ENCODE measurements at regions not wholly inside any gene's neighbourhood (a gene's known extent, or its start where the extent isn't known, plus 50 kb on each side); places are given as distances from the start of the nearest gene placed in this dataset.

- no peaks in the 10 kb centered on the region for H3K27me3 Mint-ChIP-seq
- intact Hi-C loops (cut with DNase I, micrococcal nuclease), result no loop called here
- Histone ChIP-seq H3K27ac (ENCODE audit: low read depth in 1 of 2, low read length in 2 of 2) (no peak overlapping the region), H3K9me3 (ENCODE audit: control insufficient read depth in 1 of 2, insufficient read depth in 1 of 2, low read length in 2 of 2) (no peaks in the 10 kb centered on the region), H3K27me3 (ENCODE audit: control insufficient read depth in 1 of 2, insufficient read depth in 2 of 2, low read length in 2 of 2) (no peaks in the 10 kb centered on the region), H3K4me1 (ENCODE audit: insufficient read depth, low read length) (peaks cover 9% of the 10 kb centered on the region), H3K36me3 (ENCODE audit: insufficient read depth, low read length) (no peaks in the 10 kb centered on the region), H3K4me3 (ENCODE audit: low read length) (no peak overlapping the region)
- no peak overlapping the region for H3K27ac Mint-ChIP-seq
- TF ChIP-seq, protein P1, sequence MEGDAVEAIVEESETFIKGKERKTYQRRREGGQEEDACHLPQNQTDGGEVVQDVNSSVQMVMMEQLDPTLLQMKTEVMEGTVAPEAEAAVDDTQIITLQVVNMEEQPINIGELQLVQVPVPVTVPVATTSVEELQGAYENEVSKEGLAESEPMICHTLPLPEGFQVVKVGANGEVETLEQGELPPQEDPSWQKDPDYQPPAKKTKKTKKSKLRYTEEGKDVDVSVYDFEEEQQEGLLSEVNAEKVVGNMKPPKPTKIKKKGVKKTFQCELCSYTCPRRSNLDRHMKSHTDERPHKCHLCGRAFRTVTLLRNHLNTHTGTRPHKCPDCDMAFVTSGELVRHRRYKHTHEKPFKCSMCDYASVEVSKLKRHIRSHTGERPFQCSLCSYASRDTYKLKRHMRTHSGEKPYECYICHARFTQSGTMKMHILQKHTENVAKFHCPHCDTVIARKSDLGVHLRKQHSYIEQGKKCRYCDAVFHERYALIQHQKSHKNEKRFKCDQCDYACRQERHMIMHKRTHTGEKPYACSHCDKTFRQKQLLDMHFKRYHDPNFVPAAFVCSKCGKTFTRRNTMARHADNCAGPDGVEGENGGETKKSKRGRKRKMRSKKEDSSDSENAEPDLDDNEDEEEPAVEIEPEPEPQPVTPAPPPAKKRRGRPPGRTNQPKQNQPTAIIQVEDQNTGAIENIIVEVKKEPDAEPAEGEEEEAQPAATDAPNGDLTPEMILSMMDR (IDR thresholded peaks at IDR 0.05), result no peak
- ChIA-PET CTCF (no interaction called here), POLR2A (no interaction called here)
- no peak for ATAC-seq (ENCODE audit: poor library complexity)
- H3K9me3 Mint-ChIP-seq, result no peaks in the 10 kb centered on the region
- peaks cover 17% of the 10 kb centered on the region for H3K4me1 Mint-ChIP-seq (ENCODE audit: low read depth)
- DNase-seq, result no peak
- no peak overlapping the region for H3K4me3 Mint-ChIP-seq
- no peaks in the 10 kb centered on the region for H3K36me3 Mint-ChIP-seq (ENCODE audit: low read depth)
Measured at GRCh38 chr2:31813016-31813415, 197.8 kb downstream of the MEMO1 start.

GRCh38 chr2:31812051-31812798 lies 198.6 kb downstream of the MEMO1 start:
- Mint-ChIP-seq H3K27ac (peak overlapping the region; percentile 57), H3K4me1 (ENCODE audit: low read depth) (peaks cover 17% of the 10 kb centered on the region), H3K4me3 (no peak overlapping the region), H3K27me3 (no peaks in the 10 kb centered on the region), H3K36me3 (ENCODE audit: low read depth) (no peaks in the 10 kb centered on the region), H3K9me3 (no peaks in the 10 kb centered on the region)
- no peak overlapping the region for H3K4me3 ChIP-seq (ENCODE audit: low read length)
- intact Hi-C loops (cut with DNase I, micrococcal nuclease), result no loop called here
- TF ChIP-seq, protein P1 (IDR thresholded peaks at IDR 0.05), result no peak
- no peaks in the 10 kb centered on the region for H3K9me3 ChIP-seq (ENCODE audit: control insufficient read depth in 1 of 2, insufficient read depth in 1 of 2, low read length in 2 of 2)
- H3K27me3 ChIP-seq (ENCODE audit: control insufficient read depth in 1 of 2, insufficient read depth in 2 of 2, low read length in 2 of 2), result no peaks in the 10 kb centered on the region
- ChIA-PET CTCF (no interaction called here), POLR2A (interaction anchor here (0.6 to 0.8 kb wide), 2 partner anchors 15 to 227 kb away, joined by 3 read pairs; partner anchors contain the start of gene DPY30)
- no peaks in the 10 kb centered on the region for H3K36me3 ChIP-seq (ENCODE audit: insufficient read depth, low read length)
- peak overlapping the region in 1 of 2 donors; percentile 23 for H3K27ac ChIP-seq (ENCODE audit: low read depth in 1 of 2, low read length in 2 of 2)
- peaks cover 9% of the 10 kb centered on the region for H3K4me1 ChIP-seq (ENCODE audit: insufficient read depth, low read length)
- ATAC-seq (ENCODE audit: poor library complexity) (peak; percentile 17), DNase-seq (peak in 7 of 14 experiments; percentile 1 to 46 (median 22))

DNA sequence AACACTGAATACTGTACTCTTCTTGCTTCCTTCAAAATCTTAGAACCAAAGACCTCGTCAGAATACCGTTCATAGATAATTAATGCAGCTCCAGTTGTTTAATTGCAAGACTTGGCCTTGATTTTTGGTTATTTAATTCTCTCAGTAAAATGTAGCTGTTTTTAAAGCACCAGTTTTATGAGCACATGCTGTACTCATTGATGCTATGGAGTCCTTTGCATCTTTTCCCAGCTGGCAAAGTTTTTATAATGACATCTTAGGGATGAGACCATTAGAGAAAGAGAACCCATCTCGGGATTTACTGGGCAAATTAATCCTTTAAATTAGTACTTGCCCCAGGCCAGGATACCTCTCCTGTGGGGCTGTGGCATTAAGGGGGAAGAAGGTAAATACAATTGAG lies 199.3 kb downstream of the MEMO1 start:
- no peak for DNase-seq
- H3K4me3 Mint-ChIP-seq, result no peak overlapping the region
- Histone ChIP-seq H3K4me1 (ENCODE audit: insufficient read depth, low read length) (peaks cover 9% of the 10 kb centered on the region), H3K27ac (ENCODE audit: low read depth in 1 of 2, low read length in 2 of 2) (no peak overlapping the region), H3K9me3 (ENCODE audit: control insufficient read depth in 1 of 2, insufficient read depth in 1 of 2, low read length in 2 of 2) (no peaks in the 10 kb centered on the region), H3K4me3 (ENCODE audit: low read length) (no peak overlapping the region), H3K27me3 (ENCODE audit: control insufficient read depth in 1 of 2, insufficient read depth in 2 of 2, low read length in 2 of 2) (no peaks in the 10 kb centered on the region), H3K36me3 (ENCODE audit: insufficient read depth, low read length) (no peaks in the 10 kb centered on the region)
- intact Hi-C loops (cut with DNase I, micrococcal nuclease), result no loop called here
- ChIA-PET CTCF (no interaction called here), POLR2A (interaction anchor here (0.8 kb wide), 1 partner anchor 228 kb away, joined by 3 read pairs; the partner anchor contains the start of gene DPY30)
- peak overlapping the region; percentile 57 for H3K27ac Mint-ChIP-seq
- no peaks in the 10 kb centered on the region for H3K36me3 Mint-ChIP-seq (ENCODE audit: low read depth)
- no peaks in the 10 kb centered on the region for H3K27me3 Mint-ChIP-seq
- no peaks in the 10 kb centered on the region for H3K9me3 Mint-ChIP-seq
- TF ChIP-seq, protein P1 (IDR thresholded peaks at IDR 0.05), result no peak
- no peak for ATAC-seq (ENCODE audit: poor library complexity)
- H3K4me1 Mint-ChIP-seq (ENCODE audit: low read depth), result peaks cover 17% of the 10 kb centered on the region

Measured in CD4-positive, alpha-beta T cell (primary cell).